ENCODE measurements at regions not wholly inside any gene's neighbourhood (a gene's known extent, or its start where the extent isn't known, plus 50 kb on each side); places are given as distances from the start of the nearest gene placed in this dataset.

GRCh38 chr4:180100433-180101344, 2142.5 kb upstream of the TENM3 start:
- H3K27ac ChIP-seq (ENCODE audit: low read depth, low read length): no peak overlapping the region
- 0 out of 2 replicates have a peak, but pooled peaks cover 6% of the 10 kb centered on the region for H3K4me1 ChIP-seq (ENCODE audit: control insufficient read depth, insufficient read depth, low read length)
- no peaks in the 10 kb centered on the region for H3K27me3 ChIP-seq (ENCODE audit: control insufficient read depth, insufficient read depth, low read length)
- no peak overlapping the region for H3K9ac ChIP-seq (ENCODE audit: low read depth, low read length)
- H3K9me3 ChIP-seq (ENCODE audit: control insufficient read depth, insufficient read depth, low read length): no peaks in the 10 kb centered on the region
- no peak overlapping the region for H3K4me3 ChIP-seq (ENCODE audit: low read depth, low read length)
- H3K36me3 ChIP-seq (ENCODE audit: control insufficient read depth, insufficient read depth, low read length): no peaks in the 10 kb centered on the region

GRCh38 chr4:180101348-180102083, 2141.7 kb upstream of the TENM3 start:
- no peak overlapping the region for H3K27ac ChIP-seq (ENCODE audit: low read depth, low read length)
- H3K9ac ChIP-seq (ENCODE audit: low read depth, low read length): no peak overlapping the region
- H3K4me3 ChIP-seq (ENCODE audit: low read depth, low read length): no peak overlapping the region
- H3K4me1 ChIP-seq (ENCODE audit: control insufficient read depth, insufficient read depth, low read length): 0 out of 2 replicates have a peak, but pooled peaks cover 6% of the 10 kb centered on the region
- H3K27me3 ChIP-seq (ENCODE audit: control insufficient read depth, insufficient read depth, low read length): no peaks in the 10 kb centered on the region
- no peaks in the 10 kb centered on the region for H3K36me3 ChIP-seq (ENCODE audit: control insufficient read depth, insufficient read depth, low read length)
- H3K9me3 ChIP-seq (ENCODE audit: control insufficient read depth, insufficient read depth, low read length): no peaks in the 10 kb centered on the region

- Histone ChIP-seq H3K4me3 (ENCODE audit: low read depth, low read length) (no peak overlapping the region), H3K9ac (ENCODE audit: low read depth, low read length) (no peak overlapping the region), H3K4me1 (ENCODE audit: control insufficient read depth, insufficient read depth, low read length) (0 out of 2 replicates have a peak, but pooled peaks cover 6% of the 10 kb centered on the region), H3K27ac (ENCODE audit: low read depth, low read length) (no peak overlapping the region), H3K27me3 (ENCODE audit: control insufficient read depth, insufficient read depth, low read length) (no peaks in the 10 kb centered on the region), H3K36me3 (ENCODE audit: control insufficient read depth, insufficient read depth, low read length) (no peaks in the 10 kb centered on the region), H3K9me3 (ENCODE audit: control insufficient read depth, insufficient read depth, low read length) (no peaks in the 10 kb centered on the region)
These were observed 2139.4 kb upstream of the TENM3 start for GRCh38 chr4:180103794-180104193.

GRCh38 chr4:180105362-180105761, 2137.8 kb upstream of the TENM3 start:
- Histone ChIP-seq H3K4me1 (ENCODE audit: control insufficient read depth, insufficient read depth, low read length) (no peaks in the 10 kb centered on the region), H3K9ac (ENCODE audit: low read depth, low read length) (no peak overlapping the region), H3K27me3 (ENCODE audit: control insufficient read depth, insufficient read depth, low read length) (no peaks in the 10 kb centered on the region), H3K4me3 (ENCODE audit: low read depth, low read length) (no peak overlapping the region), H3K27ac (ENCODE audit: low read depth, low read length) (no peak overlapping the region), H3K9me3 (ENCODE audit: control insufficient read depth, insufficient read depth, low read length) (no peaks in the 10 kb centered on the region), H3K36me3 (ENCODE audit: control insufficient read depth, insufficient read depth, low read length) (no peaks in the 10 kb centered on the region)

GRCh38 chr4:180106122-180106521, 2137.1 kb upstream of the TENM3 start:
- no peaks in the 10 kb centered on the region for H3K36me3 ChIP-seq (ENCODE audit: control insufficient read depth, insufficient read depth, low read length)
- no peak overlapping the region for H3K27ac ChIP-seq (ENCODE audit: low read depth, low read length)

GRCh38 chr4:180106997-180107396, 2136.2 kb upstream of the TENM3 start:
- no peak overlapping the region for H3K9ac ChIP-seq (ENCODE audit: low read depth, low read length)
- no peak overlapping the region for H3K4me3 ChIP-seq (ENCODE audit: low read depth, low read length)
- no peaks in the 10 kb centered on the region for H3K4me1 ChIP-seq (ENCODE audit: control insufficient read depth, insufficient read depth, low read length)
- no peaks in the 10 kb centered on the region for H3K9me3 ChIP-seq (ENCODE audit: control insufficient read depth, insufficient read depth, low read length)
- H3K36me3 ChIP-seq (ENCODE audit: control insufficient read depth, insufficient read depth, low read length): no peaks in the 10 kb centered on the region
- H3K27me3 ChIP-seq (ENCODE audit: control insufficient read depth, insufficient read depth, low read length): no peaks in the 10 kb centered on the region
- no peak overlapping the region for H3K27ac ChIP-seq (ENCODE audit: low read depth, low read length)

More at GRCh38 chr4:180106122-180106521, 2137.1 kb upstream of the TENM3 start:
- Histone ChIP-seq H3K9me3 (ENCODE audit: control insufficient read depth, insufficient read depth, low read length) (no peaks in the 10 kb centered on the region), H3K9ac (ENCODE audit: low read depth, low read length) (no peak overlapping the region), H3K4me1 (ENCODE audit: control insufficient read depth, insufficient read depth, low read length) (no peaks in the 10 kb centered on the region), H3K4me3 (ENCODE audit: low read depth, low read length) (no peak overlapping the region), H3K27me3 (ENCODE audit: control insufficient read depth, insufficient read depth, low read length) (no peaks in the 10 kb centered on the region)

GRCh38 chr4:180116840-180117239, 2126.4 kb upstream of the TENM3 start:
- H3K4me1 ChIP-seq (ENCODE audit: control insufficient read depth, insufficient read depth, low read length): peaks cover 8% of the 10 kb centered on the region; the same call in 1 of the 2 replicates
- no peak overlapping the region for H3K9ac ChIP-seq (ENCODE audit: low read depth, low read length)
- H3K4me3 ChIP-seq (ENCODE audit: low read depth, low read length): no peak overlapping the region
- no peaks in the 10 kb centered on the region for H3K36me3 ChIP-seq (ENCODE audit: control insufficient read depth, insufficient read depth, low read length)
- H3K9me3 ChIP-seq (ENCODE audit: control insufficient read depth, insufficient read depth, low read length): no peaks in the 10 kb centered on the region
- no peak overlapping the region for H3K27ac ChIP-seq (ENCODE audit: low read depth, low read length)
- H3K27me3 ChIP-seq (ENCODE audit: control insufficient read depth, insufficient read depth, low read length): no peaks in the 10 kb centered on the region

- Histone ChIP-seq H3K36me3 (ENCODE audit: control insufficient read depth, insufficient read depth, low read length) (no peaks in the 10 kb centered on the region), H3K4me3 (ENCODE audit: low read depth, low read length) (no peak overlapping the region), H3K27me3 (ENCODE audit: control insufficient read depth, insufficient read depth, low read length) (no peaks in the 10 kb centered on the region), H3K9ac (ENCODE audit: low read depth, low read length) (no peak overlapping the region), H3K4me1 (ENCODE audit: control insufficient read depth, insufficient read depth, low read length) (peaks cover 9% of the 10 kb centered on the region; the same call in 1 of the 2 replicates), H3K27ac (ENCODE audit: low read depth, low read length) (no peak overlapping the region), H3K9me3 (ENCODE audit: control insufficient read depth, insufficient read depth, low read length) (no peaks in the 10 kb centered on the region)
These were observed 2123.1 kb upstream of the TENM3 start for GRCh38 chr4:180120068-180120467.

- Histone ChIP-seq H3K4me3 (ENCODE audit: low read depth, low read length) (no peak overlapping the region), H3K9ac (ENCODE audit: low read depth, low read length) (no peak overlapping the region), H3K4me1 (ENCODE audit: control insufficient read depth, insufficient read depth, low read length) (peaks cover 36% of the 10 kb centered on the region), H3K36me3 (ENCODE audit: control insufficient read depth, insufficient read depth, low read length) (no peaks in the 10 kb centered on the region), H3K9me3 (ENCODE audit: control insufficient read depth, insufficient read depth, low read length) (no peaks in the 10 kb centered on the region), H3K27ac (ENCODE audit: low read depth, low read length) (no peak overlapping the region), H3K27me3 (ENCODE audit: control insufficient read depth, insufficient read depth, low read length) (no peaks in the 10 kb centered on the region)
These were observed 2108.9 kb upstream of the TENM3 start for GRCh38 chr4:180134091-180134866.

GRCh38 chr4:180141734-180142133, 2101.5 kb upstream of the TENM3 start:
- Histone ChIP-seq H3K4me3 (ENCODE audit: low read depth, low read length) (no peak overlapping the region), H3K27ac (ENCODE audit: low read depth, low read length) (no peak overlapping the region), H3K9ac (ENCODE audit: low read depth, low read length) (no peak overlapping the region), H3K4me1 (ENCODE audit: control insufficient read depth, insufficient read depth, low read length) (peaks cover 12% of the 10 kb centered on the region), H3K9me3 (ENCODE audit: control insufficient read depth, insufficient read depth, low read length) (no peaks in the 10 kb centered on the region), H3K27me3 (ENCODE audit: control insufficient read depth, insufficient read depth, low read length) (no peaks in the 10 kb centered on the region), H3K36me3 (ENCODE audit: control insufficient read depth, insufficient read depth, low read length) (no peaks in the 10 kb centered on the region)
